ENCODE measurements at regions not wholly inside any gene's neighbourhood (a gene's known extent, or its start where the extent isn't known, plus 50 kb on each side); places are given as distances from the start of the nearest gene placed in this dataset.

DNA sequence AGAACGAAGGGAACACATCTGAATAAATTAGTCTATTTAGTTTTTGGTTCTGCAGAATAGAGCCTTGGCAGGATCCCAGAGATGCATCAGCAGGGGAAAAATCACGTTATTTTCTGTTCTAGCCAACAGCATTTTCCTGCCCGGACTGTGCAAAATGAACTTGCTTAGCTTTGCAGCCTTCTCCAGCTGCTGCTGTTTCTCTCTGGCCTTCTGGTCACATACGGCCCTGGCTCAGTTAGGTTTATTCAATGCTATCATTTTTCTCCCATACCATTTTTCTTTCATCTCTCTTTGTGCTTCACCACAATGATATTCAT lies 110.4 kb upstream of the KL start:
- TF ChIP-seq POLR2AphosphoS5 (IDR thresholded peaks at IDR 0.05; ENCODE audit: low read depth, low read length) (no peak), SIN3A (IDR thresholded peaks at IDR 0.05; ENCODE audit: borderline replicate concordance, insufficient read depth, low read depth, low read length) (no peak), TCF7L2 (IDR thresholded peaks at IDR 0.05; ENCODE audit: low read depth, low read length) (no peak)
- TF ChIP-seq, protein P1, sequence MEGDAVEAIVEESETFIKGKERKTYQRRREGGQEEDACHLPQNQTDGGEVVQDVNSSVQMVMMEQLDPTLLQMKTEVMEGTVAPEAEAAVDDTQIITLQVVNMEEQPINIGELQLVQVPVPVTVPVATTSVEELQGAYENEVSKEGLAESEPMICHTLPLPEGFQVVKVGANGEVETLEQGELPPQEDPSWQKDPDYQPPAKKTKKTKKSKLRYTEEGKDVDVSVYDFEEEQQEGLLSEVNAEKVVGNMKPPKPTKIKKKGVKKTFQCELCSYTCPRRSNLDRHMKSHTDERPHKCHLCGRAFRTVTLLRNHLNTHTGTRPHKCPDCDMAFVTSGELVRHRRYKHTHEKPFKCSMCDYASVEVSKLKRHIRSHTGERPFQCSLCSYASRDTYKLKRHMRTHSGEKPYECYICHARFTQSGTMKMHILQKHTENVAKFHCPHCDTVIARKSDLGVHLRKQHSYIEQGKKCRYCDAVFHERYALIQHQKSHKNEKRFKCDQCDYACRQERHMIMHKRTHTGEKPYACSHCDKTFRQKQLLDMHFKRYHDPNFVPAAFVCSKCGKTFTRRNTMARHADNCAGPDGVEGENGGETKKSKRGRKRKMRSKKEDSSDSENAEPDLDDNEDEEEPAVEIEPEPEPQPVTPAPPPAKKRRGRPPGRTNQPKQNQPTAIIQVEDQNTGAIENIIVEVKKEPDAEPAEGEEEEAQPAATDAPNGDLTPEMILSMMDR (IDR thresholded peaks at IDR 0.05): no peak
- TF ChIP-seq, protein P2, sequence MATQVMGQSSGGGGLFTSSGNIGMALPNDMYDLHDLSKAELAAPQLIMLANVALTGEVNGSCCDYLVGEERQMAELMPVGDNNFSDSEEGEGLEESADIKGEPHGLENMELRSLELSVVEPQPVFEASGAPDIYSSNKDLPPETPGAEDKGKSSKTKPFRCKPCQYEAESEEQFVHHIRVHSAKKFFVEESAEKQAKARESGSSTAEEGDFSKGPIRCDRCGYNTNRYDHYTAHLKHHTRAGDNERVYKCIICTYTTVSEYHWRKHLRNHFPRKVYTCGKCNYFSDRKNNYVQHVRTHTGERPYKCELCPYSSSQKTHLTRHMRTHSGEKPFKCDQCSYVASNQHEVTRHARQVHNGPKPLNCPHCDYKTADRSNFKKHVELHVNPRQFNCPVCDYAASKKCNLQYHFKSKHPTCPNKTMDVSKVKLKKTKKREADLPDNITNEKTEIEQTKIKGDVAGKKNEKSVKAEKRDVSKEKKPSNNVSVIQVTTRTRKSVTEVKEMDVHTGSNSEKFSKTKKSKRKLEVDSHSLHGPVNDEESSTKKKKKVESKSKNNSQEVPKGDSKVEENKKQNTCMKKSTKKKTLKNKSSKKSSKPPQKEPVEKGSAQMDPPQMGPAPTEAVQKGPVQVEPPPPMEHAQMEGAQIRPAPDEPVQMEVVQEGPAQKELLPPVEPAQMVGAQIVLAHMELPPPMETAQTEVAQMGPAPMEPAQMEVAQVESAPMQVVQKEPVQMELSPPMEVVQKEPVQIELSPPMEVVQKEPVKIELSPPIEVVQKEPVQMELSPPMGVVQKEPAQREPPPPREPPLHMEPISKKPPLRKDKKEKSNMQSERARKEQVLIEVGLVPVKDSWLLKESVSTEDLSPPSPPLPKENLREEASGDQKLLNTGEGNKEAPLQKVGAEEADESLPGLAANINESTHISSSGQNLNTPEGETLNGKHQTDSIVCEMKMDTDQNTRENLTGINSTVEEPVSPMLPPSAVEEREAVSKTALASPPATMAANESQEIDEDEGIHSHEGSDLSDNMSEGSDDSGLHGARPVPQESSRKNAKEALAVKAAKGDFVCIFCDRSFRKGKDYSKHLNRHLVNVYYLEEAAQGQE (IDR thresholded peaks at IDR 0.05; ENCODE audit: insufficient read depth in 1 of 2, low read depth in 2 of 2, low read length in 1 of 2): no peak

Data from Panc1 (cell line).